K562 (cell line): ENCODE measurements at regions not wholly inside any gene's neighbourhood (a gene's known extent, or its start where the extent isn't known, plus 50 kb on each side); places are given as distances from the start of the nearest gene placed in this dataset.

Experiments used
- ATAC-seq: fragments of 200-7000 bp; cut with Tn5 transposase; 3 replicates; pipeline ENCODE4 v1.9.1; 2020; ENCODE audit warnings: moderate library complexity
- BruUV-seq: library from RNA; stranded (reverse); fragments of 400-500 nt; replicated peaks from 2 replicates; lab custom pipeline; 2021; lab: Mats Ljungman, UMichigan
- CTCF ChIA-PET: fragments of 300-600 bp; formaldehyde crosslinking; extraction: SDS; loops from one replicate; lab custom pipeline; 2021; ENCODE audit warnings: low intra/inter-chr PET ratio; lab: Yijun Ruan, JAX
- POLR2A ChIA-PET: fragments of 300-600, 350-650 bp; sonication (Branson Sonifier 250); formaldehyde crosslinking; extraction: SDS; loops from one replicate; lab custom pipeline; 2021; ENCODE audit warnings: antibody characterized with exemption, inconsistent platforms; lab: Yijun Ruan, JAX
- DNase-seq, 4 experiments: peaks; one replicate each; pipeline versions ENCODE4 v3.0.0 to v3.0.0-alpha.2; 2011 to 2018; ENCODE audit warnings: low spot score in 3 of 4, mixed read lengths in 3 of 4; ENCODE audit errors: extremely low read depth in 1 of 4
- FAIRE-seq: peaks from 2 replicates; lab custom pipeline; 2011; peaks lifted over from hg19 to GRCh38; lab: Jason Lieb, UNC
- H2AFZ ChIP-seq: 2 replicates; pipeline ENCODE4 v1.6.0; 2011; ENCODE audit warnings: low read depth, low read length, control low read depth, inconsistent platforms
- H3K27ac ChIP-seq: fragments of 200-600 bp; 3 replicates; pipeline ENCODE4 v1.8.0; 2011; ENCODE audit warnings: low read depth, mild to moderate bottlenecking, control low read depth, inconsistent platforms, low read length, moderate library complexity, mixed read lengths; ENCODE audit errors: extremely low read depth
- H3K27me3 ChIP-seq, 2 experiments: fragments of 300-600 bp in 1 of 2; 2 replicates in 1 of 2; 3 replicates in 1 of 2; pipeline versions ENCODE4 v1.6.0 to v1.8.0; 2011; ENCODE audit warnings: inconsistent platforms in 2 of 2, low read length in 2 of 2, mild to moderate bottlenecking in 1 of 2, mixed read lengths in 1 of 2, moderate library complexity in 1 of 2; ENCODE audit not compliant: control insufficient read depth in 2 of 2, insufficient read depth in 2 of 2
- H3K36me3 ChIP-seq: fragments of 300-600 bp; 3 replicates; pipeline ENCODE4 v1.8.0; 2011; ENCODE audit warnings: mild to moderate bottlenecking, low read length, inconsistent platforms; ENCODE audit not compliant: control insufficient read depth, insufficient read depth
- H3K4me1 ChIP-seq, 2 experiments: fragments of 200-600 bp in 1 of 2; replicated peaks in 1 of 2; 2 replicates in 1 of 2; 3 replicates in 1 of 2; pipeline versions ENCODE4 v1.5.1 to v1.8.0; 2011; ENCODE audit warnings: inconsistent platforms in 2 of 2, low read length in 2 of 2, mild to moderate bottlenecking in 1 of 2, mixed read lengths in 1 of 2, moderate library complexity in 1 of 2; ENCODE audit not compliant: control insufficient read depth in 2 of 2, insufficient read depth in 2 of 2
- H3K4me2 ChIP-seq: 2 replicates; pipeline ENCODE4 v1.6.1; 2011; ENCODE audit warnings: low read length, control low read depth, inconsistent platforms, mixed read lengths; ENCODE audit not compliant: insufficient read depth
- H3K4me3 ChIP-seq: fragments of 200-600 bp; sonication (generic), shearing (Covaris generic); 2 replicates; pipeline ENCODE4 v1.5.1; 2016; ENCODE audit warnings: control low read depth, inconsistent platforms
- H3K79me2 ChIP-seq: fragments of 200-600 bp; 3 replicates; pipeline ENCODE4 v1.8.0; 2011; ENCODE audit warnings: low read length, inconsistent platforms; ENCODE audit not compliant: control insufficient read depth, insufficient read depth
- H3K9ac ChIP-seq, 2 experiments: 2 replicates each; pipeline versions ENCODE4 v1.6.0 to v1.6.1; 2011; ENCODE audit warnings: low read depth in 2 of 2, low read length in 2 of 2, control low read depth in 1 of 2, inconsistent platforms in 1 of 2, mild to moderate bottlenecking in 1 of 2, mixed read lengths in 1 of 2; ENCODE audit not compliant: insufficient read depth in 1 of 2
- H3K9me1 ChIP-seq: one replicate; pipeline ENCODE4 v1.6.0; 2011; ENCODE audit warnings: inconsistent platforms, mild to moderate bottlenecking, low read length, moderate library complexity; ENCODE audit not compliant: control insufficient read depth, insufficient read depth
- H3K9me3 ChIP-seq: replicated peaks from 2 replicates; pipeline ENCODE4 v1.5.1; 2011; ENCODE audit warnings: low read depth, low read length, inconsistent platforms; ENCODE audit not compliant: control insufficient read depth, insufficient read depth
- H4K20me1 ChIP-seq: replicated peaks from 2 replicates; pipeline ENCODE4 v1.6.1; 2011; ENCODE audit warnings: low read length, inconsistent platforms, mixed read lengths; ENCODE audit not compliant: control insufficient read depth, insufficient read depth
- BRD9 ChIP-seq: fragments of 450-650 bp; IDR thresholded peaks from 2 replicates; pipeline ENCODE4 v1.6.1; 2018; ENCODE audit warnings: low read depth; ENCODE audit not compliant: partially characterized antibody
- CXXC5 ChIP-seq: fragments of 250-450 bp; sonication (Bioruptor Pico); IDR thresholded peaks from 2 replicates; pipeline ENCODE4 v1.8.0; 2022; ENCODE audit warnings: inconsistent platforms, mild to moderate bottlenecking, moderate library complexity
- E2F1 ChIP-seq: sonication (generic); formaldehyde crosslinking; IDR thresholded peaks from 2 replicates; pipeline ENCODE4 v1.8.1; 2023; ENCODE audit warnings: mild to moderate bottlenecking, missing genetic modification reagents, moderate library complexity
- HDGF ChIP-seq: fragments of 450-650 bp; IDR thresholded peaks from 2 replicates; pipeline ENCODE4 v1.6.1; 2016
- IFI16 ChIP-seq: fragments of 250-450 bp; sonication (Bioruptor Pico); IDR thresholded peaks from 2 replicates; pipeline ENCODE4 v2.1.2; 2022; ENCODE audit warnings: mild to moderate bottlenecking, inconsistent platforms
- MAZ ChIP-seq, 2 experiments: fragments of 450-650 bp in 1 of 2; sonication (generic) in 1 of 2; formaldehyde crosslinking; IDR thresholded peaks in 1 of 2; conservative IDR thresholded peaks in 1 of 2; 2 replicates each; pipeline versions ENCODE4 v1.4.0 to v1.5.0; 2020; ENCODE audit warnings: mild to moderate bottlenecking in 1 of 2, missing genetic modification reagents in 1 of 2
- MBD2 ChIP-seq: sonication (generic); IDR thresholded peaks from 2 replicates; pipeline ENCODE4 v1.6.1; 2016; ENCODE audit warnings: low read depth, borderline replicate concordance
- NUFIP1 ChIP-seq: fragments of 450-650 bp; IDR thresholded peaks from 2 replicates; pipeline ENCODE4 v1.6.1; 2018; ENCODE audit not compliant: partially characterized antibody
- RNF2 ChIP-seq: sonication (generic); IDR thresholded peaks from 2 replicates; pipeline ENCODE4 v1.6.1; 2016
- SMAD3 ChIP-seq: fragments of 450-650 bp; formaldehyde crosslinking; conservative IDR thresholded peaks from 2 replicates; pipeline ENCODE4 v1.4.0; 2020; ENCODE audit warnings: mild to moderate bottlenecking
- SOX6 ChIP-seq: fragments of 450-650 bp; IDR thresholded peaks from 2 replicates; pipeline ENCODE4 v1.6.1; 2014; ENCODE audit warnings: mild to moderate bottlenecking
- SRSF9 ChIP-seq: fragments of 200-400 bp; formaldehyde crosslinking; IDR thresholded peaks from 2 replicates; pipeline ENCODE4 v1.6.1; 2017; ENCODE audit warnings: low read depth, low read length, borderline replicate concordance
- STAT5B ChIP-seq: fragments of 250-450 bp; sonication (Bioruptor Pico); IDR thresholded peaks from 2 replicates; pipeline ENCODE4 v1.8.0; 2021; ENCODE audit warnings: mild to moderate bottlenecking, inconsistent platforms
- TAF15 ChIP-seq: fragments of 200-400 bp; formaldehyde crosslinking; IDR thresholded peaks from 2 replicates; pipeline ENCODE4 v1.6.1; 2017; ENCODE audit warnings: mild to moderate bottlenecking, low read depth, low read length, moderate library complexity
- TCF3 ChIP-seq: sonication (generic); formaldehyde crosslinking; IDR thresholded peaks from 2 replicates; pipeline ENCODE4 v1.4.0; 2020; ENCODE audit warnings: mild to moderate bottlenecking, missing genetic modification reagents
- THRB ChIP-seq: fragments of 450-650 bp; formaldehyde crosslinking; conservative IDR thresholded peaks from 2 replicates; pipeline ENCODE4 v1.4.0; 2022; ENCODE audit warnings: mild to moderate bottlenecking, missing genetic modification characterization
- ZFP36 ChIP-seq: fragments of 150-350 bp; IDR thresholded peaks from 2 replicates; pipeline ENCODE4 v1.6.1; 2018; ENCODE audit warnings: low read length, low read depth; ENCODE audit not compliant: partially characterized antibody
- ZNF124 ChIP-seq: sonication (generic); formaldehyde crosslinking; IDR thresholded peaks from 2 replicates; pipeline ENCODE4 v1.8.1; 2022; ENCODE audit warnings: missing genetic modification reagents
- ZZZ3 ChIP-seq: fragments of 450-650 bp; IDR thresholded peaks from 2 replicates; pipeline ENCODE4 v1.6.1; 2016; ENCODE audit warnings: antibody characterized with exemption, mild to moderate bottlenecking, moderate library complexity
- WGBS: fragments of 100-300 bp; shearing (Covaris generic); methylation state at CpG from one replicate; pipeline ENCODE4 v1.1.6; 2016; ENCODE audit warnings: low coverage, mixed read lengths; ENCODE audit not compliant: insufficient coverage; ENCODE audit errors: missing lambda C conversion rate; 5-methylcytosine and 5-hydroxymethylcytosine counted together
- in situ Hi-C: fragments of 300-500 bp; cut with MboI; formaldehyde crosslinking; loops from 4 replicates; pipeline ENCODE4 v1.15.0; 2018; ENCODE audit warnings: inconsistent platforms, mixed read lengths
- intact Hi-C: fragments of 100-400 bp; cut with micrococcal nuclease; formaldehyde crosslinking; loops from 2 replicates; pipeline ENCODE4 v1.14.2; 2022
- TF ChIP-seq, protein P1 (sequence below): fragments of 250-450 bp; sonication (Bioruptor Pico); IDR thresholded peaks from 2 replicates; pipeline ENCODE4 v1.9.0; 2021; ENCODE audit warnings: mild to moderate bottlenecking, inconsistent platforms

GRCh38 chr3:99413504-99413903 is 224.9 kb upstream of the COL8A1 start (continued):
- no peak for TF ChIP-seq SRSF9
- TF ChIP-seq TAF15: no peak
- TF ChIP-seq RNF2: no peak
- TF ChIP-seq NUFIP1: no peak
- TF ChIP-seq, protein P1, sequence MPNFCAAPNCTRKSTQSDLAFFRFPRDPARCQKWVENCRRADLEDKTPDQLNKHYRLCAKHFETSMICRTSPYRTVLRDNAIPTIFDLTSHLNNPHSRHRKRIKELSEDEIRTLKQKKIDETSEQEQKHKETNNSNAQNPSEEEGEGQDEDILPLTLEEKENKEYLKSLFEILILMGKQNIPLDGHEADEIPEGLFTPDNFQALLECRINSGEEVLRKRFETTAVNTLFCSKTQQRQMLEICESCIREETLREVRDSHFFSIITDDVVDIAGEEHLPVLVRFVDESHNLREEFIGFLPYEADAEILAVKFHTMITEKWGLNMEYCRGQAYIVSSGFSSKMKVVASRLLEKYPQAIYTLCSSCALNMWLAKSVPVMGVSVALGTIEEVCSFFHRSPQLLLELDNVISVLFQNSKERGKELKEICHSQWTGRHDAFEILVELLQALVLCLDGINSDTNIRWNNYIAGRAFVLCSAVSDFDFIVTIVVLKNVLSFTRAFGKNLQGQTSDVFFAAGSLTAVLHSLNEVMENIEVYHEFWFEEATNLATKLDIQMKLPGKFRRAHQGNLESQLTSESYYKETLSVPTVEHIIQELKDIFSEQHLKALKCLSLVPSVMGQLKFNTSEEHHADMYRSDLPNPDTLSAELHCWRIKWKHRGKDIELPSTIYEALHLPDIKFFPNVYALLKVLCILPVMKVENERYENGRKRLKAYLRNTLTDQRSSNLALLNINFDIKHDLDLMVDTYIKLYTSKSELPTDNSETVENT (CRISPR knock-in tag): no peak
- TF ChIP-seq SOX6: no peak

DNA sequence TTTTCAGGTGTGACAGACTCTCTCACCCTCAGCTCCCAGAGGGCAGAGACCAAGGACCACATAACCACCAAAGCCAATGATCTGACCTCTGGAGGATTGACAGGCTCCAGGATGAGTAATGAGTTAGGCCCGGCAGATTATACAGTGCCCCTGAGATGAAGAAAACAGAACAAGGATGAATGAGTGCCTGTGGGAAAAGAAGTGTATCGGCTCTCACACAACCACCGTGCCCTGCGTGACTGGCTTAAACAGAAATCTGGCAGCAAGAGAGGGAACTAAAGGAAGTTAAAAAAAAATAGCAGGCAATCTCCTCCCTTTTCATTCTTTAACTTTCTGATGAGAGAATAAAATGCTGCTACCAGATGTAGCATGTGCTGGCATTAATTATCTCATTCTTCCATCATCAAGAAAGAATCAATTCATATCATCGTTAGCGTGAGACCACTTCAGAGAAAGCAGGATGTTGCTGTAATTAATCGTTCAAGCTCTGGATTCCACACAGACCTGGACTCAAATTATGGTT is 227.5 kb upstream of the COL8A1 start:
- ATAC-seq (no peak), FAIRE-seq (no peak), DNase-seq (no peak)
- Histone ChIP-seq H3K4me2 (no peak overlapping the region), H3K36me3 (no peaks in the 10 kb centered on the region), H3K4me3 (no peak overlapping the region), H3K9me3 (no peaks in the 10 kb centered on the region), H3K9me1 (no peaks in the 10 kb centered on the region), H3K27ac (no peak overlapping the region), H2AFZ (no peak overlapping the region), H3K27me3 (no peaks in the 10 kb centered on the region), H4K20me1 (no peaks in the 10 kb centered on the region), H3K4me1 (no peaks in the 10 kb centered on the region), H3K79me2 (no peaks in the 10 kb centered on the region), H3K9ac (no peak overlapping the region)
- intact Hi-C loops: no loop called here
- CTCF ChIA-PET: no interaction called here
- in situ Hi-C loops: no loop called here
- no TSS peak for BruUV-seq
- WGBS: 0% methylated on average over 6 of the region's 7 CpGs
- POLR2A ChIA-PET: interaction anchor here (0.7 kb wide), 1 partner anchor 28 kb away, joined by 3 read pairs; no protein-coding TSS in a partner anchor
- no peak for TF ChIP-seq ZFP36
- TF ChIP-seq SMAD3 (CRISPR knock-in tag): no peak
- no peak for TF ChIP-seq ZZZ3
- no peak for TF ChIP-seq STAT5B (CRISPR knock-in tag)
- no peak for TF ChIP-seq MBD2
- TF ChIP-seq BRD9: no peak
- no peak for TF ChIP-seq TCF3
- TF ChIP-seq ZNF124 (CRISPR knock-in tag): no peak
- no peak for TF ChIP-seq HDGF
- no peak for TF ChIP-seq E2F1 (CRISPR knock-in tag)
- no peak for TF ChIP-seq IFI16 (CRISPR knock-in tag)
- TF ChIP-seq MAZ (CRISPR knock-in tag; conservative IDR thresholded peaks at IDR 0.05 in 1 of 2, IDR thresholded peaks at IDR 0.05 in 1 of 2): no peak
- TF ChIP-seq THRB (CRISPR knock-in tag): no peak
- TF ChIP-seq CXXC5 (CRISPR knock-in tag): no peak
